Muscle layer of duodenum (tissue), 2 donors: ENCODE measurements at regions not wholly inside any gene's neighbourhood (a gene's known extent, or its start where the extent isn't known, plus 50 kb on each side); places are given as distances from the start of the nearest gene placed in this dataset.

ENCODE experiments used
- H3K27ac ChIP-seq: one replicate; pipeline ENCODE4 v1.7.0; 2013; ENCODE audit warnings: mild to moderate bottlenecking, low read length
- H3K27me3 ChIP-seq: one replicate; pipeline ENCODE4 v1.7.0; 2013; ENCODE audit warnings: low read depth, mild to moderate bottlenecking, control low read depth, low read length
- H3K36me3 ChIP-seq, 2 donors: one replicate each; pipeline ENCODE4 v1.7.0; 2013; ENCODE audit warnings: low read length in 2 of 2, control low read depth in 1 of 2, mild to moderate bottlenecking in 1 of 2; ENCODE audit not compliant: insufficient read depth in 2 of 2, control insufficient read depth in 1 of 2
- H3K4me1 ChIP-seq, 2 donors: one replicate each; pipeline ENCODE4 v1.7.0; 2013; ENCODE audit warnings: low read length in 2 of 2, mild to moderate bottlenecking in 2 of 2, control low read depth in 1 of 2, moderate library complexity in 1 of 2; ENCODE audit not compliant: insufficient read depth in 2 of 2, control insufficient read depth in 1 of 2
- H3K4me3 ChIP-seq, 2 donors: one replicate each; pipeline ENCODE4 v1.7.0; 2013; ENCODE audit warnings: low read length in 2 of 2, low read depth in 1 of 2, mild to moderate bottlenecking in 1 of 2
- H3K9me3 ChIP-seq, 2 donors: one replicate each; pipeline ENCODE4 v1.7.0; 2013; ENCODE audit warnings: low read length in 2 of 2, control low read depth in 1 of 2, mild to moderate bottlenecking in 1 of 2; ENCODE audit not compliant: control insufficient read depth in 1 of 2
- donor health status: healthy.

GRCh38 chr1:213738658-213739057 lies 249.1 kb upstream of the PROX1 start:
- Histone ChIP-seq H3K4me3 (no peak overlapping the region), H3K27ac (no peak overlapping the region), H3K4me1 (no peaks in the 10 kb centered on the region), H3K9me3 (peaks cover 0 to 5% of the 10 kb centered on the region in 2 donors), H3K36me3 (no peaks in the 10 kb centered on the region), H3K27me3 (no peaks in the 10 kb centered on the region)

DNA sequence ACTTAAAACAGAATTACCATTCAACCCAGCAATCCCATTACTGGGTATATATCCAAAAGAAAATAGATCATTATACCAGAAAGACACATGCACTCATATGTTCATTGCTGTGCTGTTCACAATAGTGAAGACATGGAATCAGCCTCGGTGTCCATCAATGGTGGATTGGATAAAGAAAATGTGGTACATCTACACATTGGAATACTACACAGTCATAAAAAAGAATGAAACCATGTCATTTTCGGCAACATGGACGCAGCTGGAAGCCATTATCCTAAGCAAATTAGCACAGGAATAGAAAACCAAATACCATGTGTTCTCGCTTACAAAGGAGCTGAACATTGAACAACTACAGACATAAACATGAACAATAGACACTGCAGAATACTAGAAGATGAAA lies 244.8 kb upstream of the PROX1 start:
- H3K27me3 ChIP-seq = no peaks in the 10 kb centered on the region
- no peaks in the 10 kb centered on the region for H3K4me1 ChIP-seq
- no peak overlapping the region for H3K27ac ChIP-seq
- H3K36me3 ChIP-seq = no peaks in the 10 kb centered on the region
- no peak overlapping the region for H3K4me3 ChIP-seq
- peaks cover 0 to 5% of the 10 kb centered on the region in 2 donors for H3K9me3 ChIP-seq

GRCh38 chr1:213744780-213745179 lies 243.0 kb upstream of the PROX1 start:
- Histone ChIP-seq H3K4me1 (no peaks in the 10 kb centered on the region), H3K27me3 (no peaks in the 10 kb centered on the region), H3K9me3 (peaks cover 0 to 5% of the 10 kb centered on the region in 2 donors), H3K27ac (no peak overlapping the region), H3K36me3 (no peaks in the 10 kb centered on the region), H3K4me3 (no peak overlapping the region)

GRCh38 chr1:213745451-213745850 lies 242.3 kb upstream of the PROX1 start:
- Histone ChIP-seq H3K36me3 (no peaks in the 10 kb centered on the region), H3K27me3 (no peaks in the 10 kb centered on the region), H3K27ac (no peak overlapping the region), H3K4me3 (no peak overlapping the region), H3K9me3 (peaks cover 0 to 5% of the 10 kb centered on the region in 2 donors), H3K4me1 (no peaks in the 10 kb centered on the region)

- Histone ChIP-seq H3K27ac (no peak overlapping the region), H3K36me3 (no peaks in the 10 kb centered on the region), H3K4me1 (no peaks in the 10 kb centered on the region), H3K9me3 (no peaks in the 10 kb centered on the region), H3K27me3 (no peaks in the 10 kb centered on the region), H3K4me3 (no peak overlapping the region)
Observed at GRCh38 chr1:213749558-213749957, 238.2 kb upstream of the PROX1 start.

DNA sequence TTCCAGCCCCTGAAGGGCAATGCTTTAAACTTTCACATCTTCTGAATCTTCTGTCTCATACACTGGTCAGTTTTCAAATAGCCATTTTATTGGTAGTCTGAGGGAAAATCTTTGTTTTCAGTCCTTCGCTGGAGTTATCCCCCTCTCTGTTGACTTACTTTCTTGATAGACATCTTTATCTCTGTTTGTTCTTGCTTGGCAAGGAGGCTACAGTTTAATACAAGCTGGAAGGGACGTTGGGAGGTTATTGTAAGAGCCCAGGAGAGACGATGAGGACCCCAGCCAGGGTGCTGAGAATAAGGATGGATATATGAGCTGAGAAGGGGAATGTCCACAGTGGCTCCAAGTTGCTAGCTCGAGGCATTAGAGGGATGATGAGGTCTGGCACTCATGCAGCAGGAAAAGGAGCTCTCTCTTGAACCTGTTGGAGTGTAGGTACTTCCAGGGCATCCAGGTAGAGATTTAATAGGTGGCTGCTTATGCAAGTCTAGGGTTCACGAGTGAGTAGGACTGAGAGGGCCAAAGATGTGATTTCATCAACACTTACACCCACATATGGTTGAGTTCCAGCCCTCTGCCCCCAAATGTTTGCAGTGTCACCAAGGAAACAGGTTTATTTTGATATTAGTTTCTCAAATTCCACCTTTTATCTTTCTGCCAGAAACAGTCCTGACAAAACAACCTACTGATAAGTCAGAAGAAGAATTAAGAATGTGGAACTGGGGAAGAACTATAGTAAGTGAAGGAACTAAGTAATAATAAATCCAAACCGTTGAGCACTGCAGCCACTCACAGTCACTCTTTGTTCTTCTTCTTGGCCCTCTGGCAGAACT lies 237.3 kb upstream of the PROX1 start:
- Histone ChIP-seq H3K9me3 (no peaks in the 10 kb centered on the region), H3K27ac (no peak overlapping the region), H3K36me3 (no peaks in the 10 kb centered on the region)

GRCh38 chr1:213751064-213751397 lies 236.7 kb upstream of the PROX1 start:
- no peak overlapping the region for H3K4me3 ChIP-seq
- H3K27ac ChIP-seq = no peak overlapping the region
- H3K4me1 ChIP-seq = no peaks in the 10 kb centered on the region
- H3K9me3 ChIP-seq = no peaks in the 10 kb centered on the region
- H3K36me3 ChIP-seq = no peaks in the 10 kb centered on the region
- H3K27me3 ChIP-seq = no peaks in the 10 kb centered on the region

More for the DNA sequence above, 237.3 kb upstream of the PROX1 start:
- Histone ChIP-seq H3K4me3 (no peak overlapping the region), H3K4me1 (no peaks in the 10 kb centered on the region), H3K27me3 (no peaks in the 10 kb centered on the region)

DNA sequence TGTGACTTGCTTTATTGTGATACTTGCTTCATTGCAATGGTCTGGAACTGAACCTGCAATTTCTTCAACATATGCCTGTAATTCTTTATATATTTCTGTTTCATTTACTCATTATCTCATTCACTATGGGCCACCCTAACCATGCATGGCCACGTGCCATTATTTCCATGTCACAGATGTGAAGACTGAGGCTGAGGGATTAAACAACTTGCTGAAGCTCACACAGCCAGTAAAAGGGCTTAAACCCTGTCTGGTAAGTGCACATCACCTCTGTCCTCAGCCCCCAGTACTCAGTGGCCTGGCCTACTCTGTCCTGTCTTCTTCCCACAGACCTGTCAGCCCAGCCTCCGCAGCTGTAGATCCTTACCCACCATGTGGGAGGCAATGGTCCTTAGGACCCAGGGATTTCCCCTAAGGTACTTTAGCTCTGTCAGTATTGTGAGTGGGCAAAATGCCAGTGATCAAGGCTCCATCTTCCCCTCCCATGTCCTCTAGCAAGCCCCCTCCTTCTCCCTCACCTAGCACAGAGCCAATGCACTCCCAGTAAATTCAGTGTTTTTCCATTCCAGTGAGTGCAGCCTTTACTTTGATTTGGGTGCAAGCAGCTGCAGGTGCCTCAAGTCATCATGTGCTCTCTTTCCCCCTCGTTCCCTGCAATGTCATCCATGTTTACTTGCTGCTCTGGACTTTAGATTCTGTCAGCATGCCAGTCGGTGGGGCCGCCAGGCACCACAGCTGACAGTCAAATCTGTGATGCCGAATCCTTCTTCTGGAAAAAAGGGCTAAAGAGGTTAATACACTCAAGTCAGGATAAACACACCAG lies 228.2 kb upstream of the PROX1 start:
- Histone ChIP-seq H3K4me3 (no peak overlapping the region), H3K27ac (no peak overlapping the region), H3K9me3 (no peaks in the 10 kb centered on the region), H3K4me1 (no peaks in the 10 kb centered on the region), H3K36me3 (no peaks in the 10 kb centered on the region), H3K27me3 (no peaks in the 10 kb centered on the region)

DNA sequence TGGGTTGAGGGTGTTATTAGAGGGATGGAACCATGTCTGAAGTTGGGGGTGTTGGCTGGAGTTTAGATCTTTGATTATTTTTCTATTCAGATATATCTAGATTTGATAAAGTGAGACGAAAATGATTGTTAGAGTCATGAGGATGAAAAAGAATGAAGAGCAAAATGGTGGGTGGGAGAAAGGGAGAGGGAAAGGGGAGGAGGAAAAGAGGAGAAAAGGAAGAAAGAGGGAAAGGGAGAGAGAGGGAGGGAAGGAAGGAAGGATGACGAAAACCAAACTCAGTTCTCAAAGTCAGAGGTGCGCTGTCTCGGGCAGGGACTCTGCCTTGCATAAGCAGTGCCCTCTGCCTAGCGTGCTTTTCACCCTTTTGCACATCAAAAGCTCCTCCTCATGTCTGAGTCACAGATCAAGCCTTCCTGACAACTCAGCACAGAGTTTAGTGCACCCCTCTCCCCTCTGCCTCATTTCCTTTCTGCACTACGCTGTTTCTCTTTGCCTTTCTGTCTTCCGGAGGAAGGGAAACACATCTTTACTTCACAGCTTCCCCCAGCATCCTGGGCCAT lies 225.8 kb upstream of the PROX1 start:
- Histone ChIP-seq H3K4me3 (no peak overlapping the region), H3K27ac (no peak overlapping the region), H3K4me1 (no peaks in the 10 kb centered on the region), H3K9me3 (no peaks in the 10 kb centered on the region), H3K27me3 (no peaks in the 10 kb centered on the region), H3K36me3 (no peaks in the 10 kb centered on the region)

DNA sequence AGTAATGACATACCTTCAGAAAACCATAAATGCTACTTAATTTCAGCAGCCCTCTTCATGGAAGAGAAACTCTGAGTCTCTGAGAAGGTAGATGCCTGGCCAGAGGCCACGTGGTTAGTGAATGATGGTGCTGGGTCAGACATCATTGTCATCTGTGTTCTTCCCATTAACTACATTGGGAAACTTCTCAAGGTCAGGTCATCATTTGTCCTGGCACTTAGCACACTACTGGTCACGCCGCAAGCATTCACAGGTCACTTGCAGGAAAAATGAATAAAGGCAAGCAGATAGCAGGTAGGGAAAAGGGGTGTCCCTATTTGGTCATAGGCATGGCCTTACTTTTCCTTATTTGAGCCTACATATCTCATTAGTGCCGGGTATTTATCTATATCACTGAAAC lies 220.1 kb upstream of the PROX1 start:
- H3K36me3 ChIP-seq = no peaks in the 10 kb centered on the region
- H3K4me1 ChIP-seq = no peaks in the 10 kb centered on the region
- no peaks in the 10 kb centered on the region for H3K27me3 ChIP-seq
- no peak overlapping the region for H3K4me3 ChIP-seq
- no peaks in the 10 kb centered on the region for H3K9me3 ChIP-seq
- no peak overlapping the region for H3K27ac ChIP-seq
